Body of pancreas (tissue), 4 donors: ENCODE measurements at regions not wholly inside any gene's neighbourhood (a gene's known extent, or its start where the extent isn't known, plus 50 kb on each side); places are given as distances from the start of the nearest gene placed in this dataset.

Experiments
- POLR2A ChIP-seq, 3 donors: fragments of 450-650 bp; IDR thresholded peaks; one replicate each; pipeline ENCODE4 v1.6.1; 2016; ENCODE audit warnings: antibody characterized with exemption in 3 of 3, mild to moderate bottlenecking in 2 of 3
- TF ChIP-seq, protein P1 (sequence below), 7 experiments: fragments of 450-650 bp in 4 of 7; fragments of 200-600 bp in 3 of 7; sonication (generic) in 3 of 7; IDR thresholded peaks; one replicate each; pipeline ENCODE4 v1.5.1; 2016 to 2019; ENCODE audit warnings: antibody characterized with exemption in 7 of 7

DNA sequence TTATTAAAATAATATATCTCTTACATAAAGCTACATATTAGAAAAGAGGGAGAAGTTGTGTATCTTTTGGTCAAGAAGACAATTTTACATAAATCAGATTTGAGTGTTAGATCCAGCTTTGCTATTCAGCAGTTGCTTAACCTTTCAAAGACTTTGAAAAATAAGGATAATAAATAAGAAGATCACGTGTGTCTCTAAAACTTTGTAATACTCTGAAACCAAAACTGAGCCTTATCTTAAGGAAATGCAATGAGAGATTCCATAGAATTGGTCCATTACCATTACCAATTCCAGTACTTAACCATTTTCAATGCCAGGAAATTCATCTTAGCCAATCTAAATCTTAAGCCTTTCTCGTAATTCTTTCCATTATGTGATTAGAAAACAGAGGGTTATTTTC, 89.2 kb upstream of the COL5A2 start:
- TF ChIP-seq, protein P1, sequence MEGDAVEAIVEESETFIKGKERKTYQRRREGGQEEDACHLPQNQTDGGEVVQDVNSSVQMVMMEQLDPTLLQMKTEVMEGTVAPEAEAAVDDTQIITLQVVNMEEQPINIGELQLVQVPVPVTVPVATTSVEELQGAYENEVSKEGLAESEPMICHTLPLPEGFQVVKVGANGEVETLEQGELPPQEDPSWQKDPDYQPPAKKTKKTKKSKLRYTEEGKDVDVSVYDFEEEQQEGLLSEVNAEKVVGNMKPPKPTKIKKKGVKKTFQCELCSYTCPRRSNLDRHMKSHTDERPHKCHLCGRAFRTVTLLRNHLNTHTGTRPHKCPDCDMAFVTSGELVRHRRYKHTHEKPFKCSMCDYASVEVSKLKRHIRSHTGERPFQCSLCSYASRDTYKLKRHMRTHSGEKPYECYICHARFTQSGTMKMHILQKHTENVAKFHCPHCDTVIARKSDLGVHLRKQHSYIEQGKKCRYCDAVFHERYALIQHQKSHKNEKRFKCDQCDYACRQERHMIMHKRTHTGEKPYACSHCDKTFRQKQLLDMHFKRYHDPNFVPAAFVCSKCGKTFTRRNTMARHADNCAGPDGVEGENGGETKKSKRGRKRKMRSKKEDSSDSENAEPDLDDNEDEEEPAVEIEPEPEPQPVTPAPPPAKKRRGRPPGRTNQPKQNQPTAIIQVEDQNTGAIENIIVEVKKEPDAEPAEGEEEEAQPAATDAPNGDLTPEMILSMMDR (IDR thresholded peaks at IDR 0.05), result no peak
- no peak for TF ChIP-seq POLR2A (IDR thresholded peaks at IDR 0.05)
